ENCODE measurements at regions not wholly inside any gene's neighbourhood (a gene's known extent, or its start where the extent isn't known, plus 50 kb on each side); places are given as distances from the start of the nearest gene placed in this dataset.

GRCh38 chr2:156666130-156666785 lies 230.1 kb downstream of the GPD2 start:
- Mint-ChIP-seq H3K27ac (no peak overlapping the region), H3K4me3 (no peak overlapping the region), H3K27me3 (no peaks in the 10 kb centered on the region), H3K4me1 (no peaks in the 10 kb centered on the region), H3K36me3 (no peaks in the 10 kb centered on the region), H3K9me3 (peaks cover 1 to 7% (median 3%) of the 10 kb centered on the region in 7 donors)
- ATAC-seq (ENCODE audit: low read depth in 2 of 2): no peak
- Histone ChIP-seq H3K4me1 (ENCODE audit: control insufficient read depth, insufficient read depth, low read length, poor library complexity, severe bottlenecking) (no peaks in the 10 kb centered on the region), H3K27ac (ENCODE audit: insufficient read depth, low read length, poor library complexity, severe bottlenecking) (no peak overlapping the region), H3K36me3 (ENCODE audit: control insufficient read depth, insufficient read depth, low read length) (no peaks in the 10 kb centered on the region), H3K27me3 (ENCODE audit: control insufficient read depth, insufficient read depth, low read length) (no peaks in the 10 kb centered on the region), H3K4me3 (ENCODE audit: low read depth, low read length) (no peak overlapping the region), H3K9me3 (ENCODE audit: control insufficient read depth in 2 of 2, low read length in 2 of 2) (no peaks in the 10 kb centered on the region)
- DNase-seq: no peak

GRCh38 chr2:156670104-156670503 lies 233.9 kb downstream of the GPD2 start:
- DNase-seq (no peak), ATAC-seq (ENCODE audit: low read depth in 2 of 2) (no peak)
- Histone ChIP-seq H3K4me3 (ENCODE audit: low read depth, low read length) (no peak overlapping the region), H3K27me3 (ENCODE audit: control insufficient read depth, insufficient read depth, low read length) (no peaks in the 10 kb centered on the region), H3K27ac (ENCODE audit: insufficient read depth, low read length, poor library complexity, severe bottlenecking) (no peak overlapping the region), H3K36me3 (ENCODE audit: control insufficient read depth, insufficient read depth, low read length) (no peaks in the 10 kb centered on the region), H3K4me1 (ENCODE audit: control insufficient read depth, insufficient read depth, low read length, poor library complexity, severe bottlenecking) (no peaks in the 10 kb centered on the region), H3K9me3 (ENCODE audit: control insufficient read depth in 2 of 2, low read length in 2 of 2) (no peaks in the 10 kb centered on the region)
- no peak overlapping the region for H3K4me3 Mint-ChIP-seq
- peaks cover 0 to 7% (median 4%) of the 10 kb centered on the region in 7 donors for H3K9me3 Mint-ChIP-seq
- H3K27me3 Mint-ChIP-seq: no peaks in the 10 kb centered on the region
- H3K36me3 Mint-ChIP-seq: no peaks in the 10 kb centered on the region
- H3K27ac Mint-ChIP-seq: no peak overlapping the region
- H3K4me1 Mint-ChIP-seq: no peaks in the 10 kb centered on the region

GRCh38 chr2:156671706-156672361 lies 235.7 kb downstream of the GPD2 start:
- Mint-ChIP-seq H3K27ac (no peak overlapping the region), H3K4me1 (no peaks in the 10 kb centered on the region), H3K4me3 (no peak overlapping the region), H3K36me3 (no peaks in the 10 kb centered on the region), H3K9me3 (peaks cover 0 to 7% (median 4%) of the 10 kb centered on the region in 7 donors), H3K27me3 (no peaks in the 10 kb centered on the region)
- no peak overlapping the region for H3K4me3 ChIP-seq (ENCODE audit: low read depth, low read length)
- no peaks in the 10 kb centered on the region for H3K27me3 ChIP-seq (ENCODE audit: control insufficient read depth, insufficient read depth, low read length)
- DNase-seq (no peak), ATAC-seq (ENCODE audit: low read depth in 2 of 2) (no peak)
- H3K36me3 ChIP-seq (ENCODE audit: control insufficient read depth, insufficient read depth, low read length): no peaks in the 10 kb centered on the region
- H3K4me1 ChIP-seq (ENCODE audit: control insufficient read depth, insufficient read depth, low read length, poor library complexity, severe bottlenecking): no peaks in the 10 kb centered on the region
- H3K9me3 ChIP-seq (ENCODE audit: control insufficient read depth in 2 of 2, low read length in 2 of 2): no peaks in the 10 kb centered on the region
- H3K27ac ChIP-seq (ENCODE audit: insufficient read depth, low read length, poor library complexity, severe bottlenecking): no peak overlapping the region

DNA sequence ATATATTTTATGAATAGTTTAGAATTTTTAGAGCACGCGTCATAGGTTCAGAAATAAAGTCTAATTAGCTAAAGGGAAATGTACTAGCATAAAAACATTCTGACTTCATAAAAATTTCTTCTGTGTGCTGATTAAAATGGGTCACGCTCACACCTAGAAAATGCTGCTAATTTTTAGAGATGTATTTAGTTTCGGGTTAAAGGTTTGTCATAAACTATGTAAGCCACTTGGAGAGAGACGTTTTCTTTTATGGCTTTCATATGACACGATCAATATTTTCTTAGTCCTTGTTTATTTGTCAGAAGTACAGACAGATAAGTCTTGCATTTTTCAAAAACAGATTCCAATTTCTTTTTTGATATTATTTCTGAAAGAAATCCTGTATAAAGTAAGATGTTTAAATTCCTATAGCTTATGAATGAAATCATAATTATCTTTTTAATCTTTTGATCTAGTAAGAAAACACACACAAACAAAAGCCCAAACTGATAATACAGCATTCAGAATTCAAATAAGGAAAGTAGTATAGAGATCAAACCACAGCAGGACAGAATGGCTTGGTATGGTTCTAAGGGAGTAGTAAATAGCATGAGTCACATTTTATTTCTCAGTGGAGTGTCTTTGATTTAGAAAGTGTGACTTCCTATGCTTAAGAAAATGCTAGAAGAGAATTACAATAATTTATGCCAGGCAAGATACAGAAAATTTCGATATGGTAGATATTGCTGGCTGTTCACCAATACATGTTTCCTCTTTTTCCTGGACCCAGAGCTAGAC lies 236.6 kb downstream of the GPD2 start:
- ATAC-seq (ENCODE audit: low read depth in 2 of 2) (no peak), DNase-seq (no peak)
- no peaks in the 10 kb centered on the region for H3K4me1 ChIP-seq (ENCODE audit: control insufficient read depth, insufficient read depth, low read length, poor library complexity, severe bottlenecking)
- H3K27me3 ChIP-seq (ENCODE audit: control insufficient read depth, insufficient read depth, low read length): no peaks in the 10 kb centered on the region
- no peaks in the 10 kb centered on the region for H3K36me3 ChIP-seq (ENCODE audit: control insufficient read depth, insufficient read depth, low read length)
- H3K9me3 ChIP-seq (ENCODE audit: control insufficient read depth in 2 of 2, low read length in 2 of 2): no peaks in the 10 kb centered on the region
- H3K4me3 ChIP-seq (ENCODE audit: low read depth, low read length): no peak overlapping the region
- no peak overlapping the region for H3K27ac ChIP-seq (ENCODE audit: insufficient read depth, low read length, poor library complexity, severe bottlenecking)
- no peaks in the 10 kb centered on the region for H3K36me3 Mint-ChIP-seq
- H3K4me3 Mint-ChIP-seq: no peak overlapping the region
- H3K27ac Mint-ChIP-seq: no peak overlapping the region
- H3K4me1 Mint-ChIP-seq: no peaks in the 10 kb centered on the region
- no peaks in the 10 kb centered on the region for H3K27me3 Mint-ChIP-seq
- H3K9me3 Mint-ChIP-seq: peaks cover 0 to 7% (median 3%) of the 10 kb centered on the region in 7 donors

DNA sequence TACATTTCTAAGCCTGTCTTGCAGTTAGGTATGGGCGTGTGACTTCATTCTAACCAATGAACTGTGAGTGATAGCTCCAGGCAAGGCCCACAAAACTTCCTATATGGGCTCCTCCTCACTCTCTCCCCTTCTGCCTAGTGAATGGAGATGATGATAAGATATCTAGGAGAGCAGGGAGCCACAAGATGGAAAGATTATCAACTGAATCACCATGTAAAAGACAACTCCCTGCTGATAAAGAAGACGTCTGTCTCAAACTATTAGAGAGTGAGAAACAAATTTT lies 237.1 kb downstream of the GPD2 start:
- DNase-seq: no peak
- Histone ChIP-seq H3K4me1 (ENCODE audit: control insufficient read depth, insufficient read depth, low read length, poor library complexity, severe bottlenecking) (no peaks in the 10 kb centered on the region), H3K27ac (ENCODE audit: insufficient read depth, low read length, poor library complexity, severe bottlenecking) (no peak overlapping the region), H3K27me3 (ENCODE audit: control insufficient read depth, insufficient read depth, low read length) (no peaks in the 10 kb centered on the region), H3K36me3 (ENCODE audit: control insufficient read depth, insufficient read depth, low read length) (no peaks in the 10 kb centered on the region), H3K9me3 (ENCODE audit: control insufficient read depth in 2 of 2, low read length in 2 of 2) (no peaks in the 10 kb centered on the region), H3K4me3 (ENCODE audit: low read depth, low read length) (no peak overlapping the region)
- H3K4me3 Mint-ChIP-seq: no peak overlapping the region
- no peak for ATAC-seq (ENCODE audit: low read depth in 2 of 2)
- no peaks in the 10 kb centered on the region for H3K36me3 Mint-ChIP-seq
- H3K9me3 Mint-ChIP-seq: peaks cover 0 to 5% (median 3%) of the 10 kb centered on the region in 7 donors
- no peaks in the 10 kb centered on the region for H3K27me3 Mint-ChIP-seq
- H3K27ac Mint-ChIP-seq: no peak overlapping the region
- H3K4me1 Mint-ChIP-seq: no peaks in the 10 kb centered on the region

GRCh38 chr2:156673981-156674380 lies 237.8 kb downstream of the GPD2 start:
- no peak overlapping the region for H3K27ac ChIP-seq (ENCODE audit: insufficient read depth, low read length, poor library complexity, severe bottlenecking)
- DNase-seq (no peak), ATAC-seq (ENCODE audit: low read depth in 2 of 2) (no peak)
- Mint-ChIP-seq H3K36me3 (no peaks in the 10 kb centered on the region), H3K9me3 (peaks cover 0 to 5% (median 0%) of the 10 kb centered on the region in 7 donors), H3K27me3 (no peaks in the 10 kb centered on the region), H3K27ac (no peak overlapping the region), H3K4me1 (no peaks in the 10 kb centered on the region), H3K4me3 (no peak overlapping the region)
- no peak overlapping the region for H3K4me3 ChIP-seq (ENCODE audit: low read depth, low read length)
- no peaks in the 10 kb centered on the region for H3K4me1 ChIP-seq (ENCODE audit: control insufficient read depth, insufficient read depth, low read length, poor library complexity, severe bottlenecking)
- no peaks in the 10 kb centered on the region for H3K27me3 ChIP-seq (ENCODE audit: control insufficient read depth, insufficient read depth, low read length)
- no peaks in the 10 kb centered on the region for H3K9me3 ChIP-seq (ENCODE audit: control insufficient read depth in 2 of 2, low read length in 2 of 2)
- H3K36me3 ChIP-seq (ENCODE audit: control insufficient read depth, insufficient read depth, low read length): no peaks in the 10 kb centered on the region

DNA sequence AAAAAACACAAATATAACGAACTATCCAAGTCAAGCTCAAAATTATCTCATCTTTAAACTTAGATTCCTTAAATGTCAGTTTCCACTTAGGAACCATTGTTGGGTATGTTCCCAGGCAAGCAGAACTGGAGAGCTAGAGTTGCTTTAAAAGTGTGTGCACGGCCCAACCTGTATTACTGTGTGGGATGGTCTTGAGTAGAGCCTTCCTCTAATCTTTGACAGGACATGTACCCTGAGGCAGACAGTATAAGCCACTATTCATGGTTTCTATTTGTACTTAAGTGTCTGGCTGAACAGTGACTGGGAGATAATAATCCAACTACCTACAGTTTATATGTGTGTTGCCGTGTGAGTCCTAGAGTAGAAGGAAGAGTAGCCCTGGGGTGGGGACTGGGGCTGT lies 239.7 kb downstream of the GPD2 start:
- no peaks in the 10 kb centered on the region for H3K4me1 Mint-ChIP-seq
- no peak overlapping the region for H3K4me3 Mint-ChIP-seq
- no peak overlapping the region for H3K4me3 ChIP-seq (ENCODE audit: low read depth, low read length)
- H3K27me3 ChIP-seq (ENCODE audit: control insufficient read depth, insufficient read depth, low read length): no peaks in the 10 kb centered on the region
- H3K36me3 Mint-ChIP-seq: no peaks in the 10 kb centered on the region
- no peak overlapping the region for H3K27ac Mint-ChIP-seq
- no peaks in the 10 kb centered on the region for H3K4me1 ChIP-seq (ENCODE audit: control insufficient read depth, insufficient read depth, low read length, poor library complexity, severe bottlenecking)
- H3K27me3 Mint-ChIP-seq: no peaks in the 10 kb centered on the region
- ATAC-seq (ENCODE audit: low read depth in 2 of 2) (no peak), DNase-seq (no peak)
- no peaks in the 10 kb centered on the region for H3K36me3 ChIP-seq (ENCODE audit: control insufficient read depth, insufficient read depth, low read length)
- H3K27ac ChIP-seq (ENCODE audit: insufficient read depth, low read length, poor library complexity, severe bottlenecking): no peak overlapping the region
- H3K9me3 Mint-ChIP-seq: peaks cover 0 to 5% (median 0%) of the 10 kb centered on the region in 7 donors
- H3K9me3 ChIP-seq (ENCODE audit: control insufficient read depth in 2 of 2, low read length in 2 of 2): no peaks in the 10 kb centered on the region

Measured in CD4-positive, CD25-positive, alpha-beta regulatory T cell (primary cell).